GM19043 (cell line): ENCODE measurements at regions not wholly inside any gene's neighbourhood (a gene's known extent, or its start where the extent isn't known, plus 50 kb on each side); places are given as distances from the start of the nearest gene placed in this dataset.

Source experiments
- ATAC-seq: cut with Tn5 transposase; IDR thresholded peaks from one replicate; pipeline ENCODE4 v1.9.1; 2021; ENCODE audit warnings: low read depth; ENCODE audit not compliant: unreplicated experiment

GRCh38 chr6:21981235-21981833, 315.5 kb downstream of the PRL start:
- ATAC-seq = no peak

- ATAC-seq = no peak
Observed at GRCh38 chr6:21984135-21984534, 312.7 kb downstream of the PRL start.

- ATAC-seq = no peak
Observed at GRCh38 chr6:21984561-21984960, 312.3 kb downstream of the PRL start.

- ATAC-seq = no peak
Observed at GRCh38 chr6:21985904-21986303, 310.9 kb downstream of the PRL start.

GRCh38 chr6:21986703-21987102, 310.1 kb downstream of the PRL start:
- no peak for ATAC-seq

GRCh38 chr6:21987501-21987957, 309.3 kb downstream of the PRL start:
- peak; percentile 82 for ATAC-seq

GRCh38 chr6:21990577-21990976, 306.3 kb downstream of the PRL start:
- ATAC-seq = no peak

- ATAC-seq = no peak
Observed at GRCh38 chr6:21992178-21992967, 304.5 kb downstream of the PRL start.

GRCh38 chr6:21993841-21994240, 303.0 kb downstream of the PRL start:
- no peak for ATAC-seq

GRCh38 chr6:21994821-21995220, 302.0 kb downstream of the PRL start:
- ATAC-seq = no peak

GRCh38 chr6:21995318-21995717, 301.5 kb downstream of the PRL start:
- no peak for ATAC-seq

- no peak for ATAC-seq
Observed at GRCh38 chr6:21996425-21997118, 300.3 kb downstream of the PRL start.

- ATAC-seq = no peak
Observed at GRCh38 chr6:21997119-21998037, 299.5 kb downstream of the PRL start.

GRCh38 chr6:21998582-21998981, 298.3 kb downstream of the PRL start:
- no peak for ATAC-seq

- no peak for ATAC-seq
Observed at GRCh38 chr6:21999012-21999528, 297.8 kb downstream of the PRL start.

- no peak for ATAC-seq
Observed at GRCh38 chr6:21999741-22000140, 297.1 kb downstream of the PRL start.

- no peak for ATAC-seq
Observed at GRCh38 chr6:22001396-22002027, 295.3 kb downstream of the PRL start.

GRCh38 chr6:22003287-22003686, 293.5 kb downstream of the PRL start:
- ATAC-seq = no peak

GRCh38 chr6:22006795-22007194, 290.0 kb downstream of the PRL start:
- ATAC-seq = no peak

GRCh38 chr6:22007469-22007868, 289.4 kb downstream of the PRL start:
- no peak for ATAC-seq
